H9 (cell line): ENCODE measurements at regions not wholly inside any gene's neighbourhood (a gene's known extent, or its start where the extent isn't known, plus 50 kb on each side); places are given as distances from the start of the nearest gene placed in this dataset.

ENCODE experiments used
- DNase-seq: peaks from one replicate; pipeline ENCODE4 v3.0.0-alpha.2; 2017
- H2AFZ ChIP-seq: one replicate; pipeline ENCODE4 v1.6.1; 2013; ENCODE audit warnings: mild to moderate bottlenecking, low read length, control low read depth, moderate library complexity
- H2AK5ac ChIP-seq: 2 replicates; pipeline ENCODE4 v1.6.1; 2013; ENCODE audit warnings: low read length, control low read depth, mixed read lengths; ENCODE audit not compliant: insufficient read length
- H2BK120ac ChIP-seq: one replicate; pipeline ENCODE4 v1.6.1; 2013; ENCODE audit warnings: low read depth, mild to moderate bottlenecking, low read length, control low read depth, inconsistent platforms; ENCODE audit not compliant: poor library complexity, severe bottlenecking
- H2BK12ac ChIP-seq: 2 replicates; pipeline ENCODE4 v1.6.1; 2013; ENCODE audit warnings: low read length, control low read depth, mixed read lengths, low read depth; ENCODE audit not compliant: insufficient read length
- H2BK15ac ChIP-seq: 2 replicates; pipeline ENCODE4 v1.6.1; 2013; ENCODE audit warnings: low read depth, low read length, control low read depth
- H2BK20ac ChIP-seq: one replicate; pipeline ENCODE4 v1.6.1; 2013; ENCODE audit warnings: low read depth, mild to moderate bottlenecking, low read length, control low read depth, inconsistent platforms; ENCODE audit not compliant: poor library complexity, severe bottlenecking
- H2BK5ac ChIP-seq: 2 replicates; pipeline ENCODE4 v1.6.1; 2013; ENCODE audit warnings: low read length, control low read depth, mixed read lengths; ENCODE audit not compliant: insufficient read length
- H3K14ac ChIP-seq: 2 replicates; pipeline ENCODE4 v1.6.1; 2013; ENCODE audit warnings: low read length, control low read depth; ENCODE audit not compliant: insufficient read depth
- H3K18ac ChIP-seq: 2 replicates; pipeline ENCODE4 v1.6.1; 2013; ENCODE audit warnings: low read depth, mild to moderate bottlenecking, mixed read lengths, low read length, control low read depth; ENCODE audit not compliant: insufficient read length
- H3K23ac ChIP-seq: 2 replicates; pipeline ENCODE4 v1.6.1; 2013; ENCODE audit warnings: low read length, control low read depth, mixed read lengths, low read depth; ENCODE audit not compliant: insufficient read length
- H3K23me2 ChIP-seq: 2 replicates; pipeline ENCODE4 v1.6.1; 2013; ENCODE audit warnings: low read depth, mild to moderate bottlenecking, mixed read lengths, low read length, control low read depth; ENCODE audit not compliant: insufficient read length, poor library complexity, severe bottlenecking
- H3K27ac ChIP-seq: 2 replicates; pipeline ENCODE4 v1.5.1; 2013; ENCODE audit warnings: low read length, control low read depth, mixed read lengths, low read depth; ENCODE audit not compliant: insufficient read length
- H3K27me3 ChIP-seq: 2 replicates; pipeline ENCODE4 v1.6.1; 2013; ENCODE audit warnings: low read length, control low read depth, inconsistent platforms; ENCODE audit not compliant: insufficient read depth
- H3K4ac ChIP-seq: 2 replicates; pipeline ENCODE4 v1.6.1; 2013; ENCODE audit warnings: low read depth, mild to moderate bottlenecking, control low read depth, inconsistent platforms, low read length, moderate library complexity
- H3K4me1 ChIP-seq: 2 replicates; pipeline ENCODE4 v1.6.1; 2013; ENCODE audit warnings: low read length, control low read depth, inconsistent platforms; ENCODE audit not compliant: insufficient read depth
- H3K4me2 ChIP-seq: 2 replicates; pipeline ENCODE4 v1.6.1; 2013; ENCODE audit warnings: low read length, control low read depth, mixed read lengths; ENCODE audit not compliant: insufficient read length, insufficient read depth
- H3K56ac ChIP-seq: 2 replicates; pipeline ENCODE4 v1.6.1; 2013; ENCODE audit warnings: low read depth, mild to moderate bottlenecking, mixed read lengths, low read length, control low read depth; ENCODE audit not compliant: insufficient read length
- H3K79me1 ChIP-seq: 2 replicates; pipeline ENCODE4 v1.6.1; 2013; ENCODE audit warnings: low read depth, mild to moderate bottlenecking, moderate library complexity, low read length, control low read depth, inconsistent platforms; ENCODE audit not compliant: insufficient read depth, poor library complexity, severe bottlenecking
- H3K79me2 ChIP-seq: 2 replicates; pipeline ENCODE4 v1.6.1; 2013; ENCODE audit warnings: low read length, control low read depth, inconsistent platforms; ENCODE audit not compliant: insufficient read depth
- H3K9ac ChIP-seq: 2 replicates; pipeline ENCODE4 v1.6.1; 2013; ENCODE audit warnings: low read length, control low read depth, mixed read lengths; ENCODE audit not compliant: insufficient read length; ENCODE audit errors: extremely low read depth
- H3K9me3 ChIP-seq: one replicate; pipeline ENCODE4 v1.6.1; 2013; ENCODE audit warnings: low read depth, low read length, inconsistent platforms; ENCODE audit not compliant: control insufficient read depth
- H3T11ph ChIP-seq: one replicate; pipeline ENCODE4 v1.6.1; 2013; ENCODE audit warnings: mild to moderate bottlenecking, low read length, control low read depth, inconsistent platforms
- H4K20me1 ChIP-seq: one replicate; pipeline ENCODE4 v1.6.1; 2013; ENCODE audit not compliant: control insufficient read depth, insufficient read length, insufficient read depth
- H4K5ac ChIP-seq: 2 replicates; pipeline ENCODE4 v1.6.1; 2013; ENCODE audit warnings: low read depth, mild to moderate bottlenecking, mixed read lengths, low read length, control low read depth; ENCODE audit not compliant: insufficient read length
- H4K8ac ChIP-seq: replicated peaks from 2 replicates; pipeline ENCODE4 v1.6.1; 2013; ENCODE audit warnings: low read length, control low read depth, mixed read lengths, low read depth; ENCODE audit not compliant: insufficient read length
- H4K91ac ChIP-seq: 2 replicates; pipeline ENCODE4 v1.6.1; 2013; ENCODE audit warnings: low read depth, mild to moderate bottlenecking, moderate library complexity, mixed read lengths, low read length, control low read depth; ENCODE audit not compliant: insufficient read length
- H3K27ac Mint-ChIP-seq, 3 experiments: 2 replicates in 2 of 3; 3 replicates in 1 of 3; pipeline ENCODE4 v1.8.0; 2020 to 2021; ENCODE audit warnings: mixed read lengths in 3 of 3, mild to moderate bottlenecking in 1 of 3, moderate library complexity in 1 of 3
- H3K27me3 Mint-ChIP-seq: 2 replicates; pipeline ENCODE4 v1.8.0; 2021; ENCODE audit warnings: low read depth, mild to moderate bottlenecking, moderate library complexity, mixed read lengths
- H3K36me3 Mint-ChIP-seq, 3 experiments: 2 replicates in 2 of 3; 3 replicates in 1 of 3; pipeline ENCODE4 v1.8.0; 2020 to 2021; ENCODE audit warnings: low read depth in 3 of 3, mixed read lengths in 3 of 3; ENCODE audit not compliant: insufficient read depth in 1 of 3
- H3K4me1 Mint-ChIP-seq, 2 experiments: 2 replicates each; pipeline ENCODE4 v1.8.0; 2020; ENCODE audit warnings: mixed read lengths in 2 of 2
- H3K4me3 Mint-ChIP-seq, 2 experiments: 2 replicates in 1 of 2; 3 replicates in 1 of 2; pipeline ENCODE4 v1.8.0; 2020 to 2021; ENCODE audit warnings: mild to moderate bottlenecking in 2 of 2, mixed read lengths in 2 of 2, moderate library complexity in 1 of 2
- H3K9me3 Mint-ChIP-seq, 2 experiments: 2 replicates in 1 of 2; 3 replicates in 1 of 2; pipeline ENCODE4 v1.8.0; 2020; ENCODE audit warnings: mild to moderate bottlenecking in 2 of 2, mixed read lengths in 2 of 2, moderate library complexity in 1 of 2
- CTCF ChIP-seq: fragments of 200-600 bp; sonication (generic); conservative IDR thresholded peaks from 3 replicates; pipeline ENCODE4 v1.8.0; 2021; ENCODE audit warnings: antibody characterized with exemption, mild to moderate bottlenecking
- WGBS: extraction: QIAGEN DNeasy Blood & Tissue Kit; methylation state at CpG from one replicate; pipeline ENCODE4 v1.1.7; 2013; ENCODE audit warnings: missing lambda C conversion rate, low lambda C conversion rate, mixed read lengths; ENCODE audit not compliant: insufficient read length; ENCODE audit errors: extremely low coverage; 5-methylcytosine and 5-hydroxymethylcytosine counted together

DNA sequence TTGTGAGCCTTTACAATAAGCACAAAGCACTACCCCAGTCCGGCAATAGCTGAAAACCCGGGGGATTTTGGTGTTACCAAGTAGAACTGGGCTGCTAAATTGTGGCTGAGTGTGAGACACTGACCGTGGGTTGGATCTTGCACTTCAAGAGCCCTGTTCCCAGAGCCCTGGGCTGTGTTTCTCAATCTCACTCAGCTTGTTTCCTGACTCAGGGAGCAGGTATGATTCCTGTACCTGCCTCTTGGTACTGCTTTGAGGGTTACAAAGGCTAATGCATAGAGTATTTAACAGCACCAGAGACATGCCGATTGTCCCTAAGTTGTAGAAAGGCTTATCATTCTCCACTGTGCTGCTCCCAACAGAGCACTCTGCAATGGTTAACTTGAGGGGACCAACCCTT, 134.6 kb downstream of the TEX36 start:
- Histone ChIP-seq H2BK12ac (no peak overlapping the region), H3K4me2 (no peak overlapping the region), H3K4me1 (peaks cover 3% of the 10 kb centered on the region; the same call in 1 of the 2 replicates), H3T11ph (no peak overlapping the region), H3K23me2 (no peaks in the 10 kb centered on the region), H3K79me1 (no peaks in the 10 kb centered on the region), H2AFZ (no peak overlapping the region), H4K20me1 (no peaks in the 10 kb centered on the region), H4K5ac (no peak overlapping the region), H3K79me2 (no peaks in the 10 kb centered on the region), H3K14ac (no peak overlapping the region), H3K27ac (no peak overlapping the region), H3K23ac (no peak overlapping the region), H3K4ac (no peak overlapping the region), H4K91ac (no peak overlapping the region), H4K8ac (no peak overlapping the region), H3K56ac (no peak overlapping the region), H2BK120ac (no peak overlapping the region), H2BK5ac (no peak overlapping the region), H3K9ac (no peak overlapping the region), H2BK15ac (no peak overlapping the region), H3K18ac (no peak overlapping the region), H2BK20ac (no peak overlapping the region), H3K27me3 (no peaks in the 10 kb centered on the region), H3K9me3 (no peaks in the 10 kb centered on the region), H2AK5ac (no peak overlapping the region)
- Mint-ChIP-seq H3K4me1 (peaks cover 18 to 19% of the 10 kb centered on the region in 2 experiments), H3K27me3 (peaks cover 16% of the 10 kb centered on the region), H3K4me3 (no peak overlapping the region), H3K27ac (no peak overlapping the region), H3K36me3 (no peaks in the 10 kb centered on the region), H3K9me3 (peaks cover 4% of the 10 kb centered on the region in 2 experiments; a peak in 3 of 5 replicates)
- WGBS = no CpG with 5 or more reads among the region's 4 CpGs
- no peak for TF ChIP-seq CTCF
- DNase-seq = no peak
